GM12872 (cell line): ENCODE measurements at regions not wholly inside any gene's neighbourhood (a gene's known extent, or its start where the extent isn't known, plus 50 kb on each side); places are given as distances from the start of the nearest gene placed in this dataset.

Experiments
- TF ChIP-seq, protein P1 (sequence below): IDR thresholded peaks from 3 replicates; pipeline ENCODE4 v1.5.1; 2011; ENCODE audit warnings: low read depth, mild to moderate bottlenecking, low read length, moderate library complexity; ENCODE audit not compliant: insufficient read depth

DNA sequence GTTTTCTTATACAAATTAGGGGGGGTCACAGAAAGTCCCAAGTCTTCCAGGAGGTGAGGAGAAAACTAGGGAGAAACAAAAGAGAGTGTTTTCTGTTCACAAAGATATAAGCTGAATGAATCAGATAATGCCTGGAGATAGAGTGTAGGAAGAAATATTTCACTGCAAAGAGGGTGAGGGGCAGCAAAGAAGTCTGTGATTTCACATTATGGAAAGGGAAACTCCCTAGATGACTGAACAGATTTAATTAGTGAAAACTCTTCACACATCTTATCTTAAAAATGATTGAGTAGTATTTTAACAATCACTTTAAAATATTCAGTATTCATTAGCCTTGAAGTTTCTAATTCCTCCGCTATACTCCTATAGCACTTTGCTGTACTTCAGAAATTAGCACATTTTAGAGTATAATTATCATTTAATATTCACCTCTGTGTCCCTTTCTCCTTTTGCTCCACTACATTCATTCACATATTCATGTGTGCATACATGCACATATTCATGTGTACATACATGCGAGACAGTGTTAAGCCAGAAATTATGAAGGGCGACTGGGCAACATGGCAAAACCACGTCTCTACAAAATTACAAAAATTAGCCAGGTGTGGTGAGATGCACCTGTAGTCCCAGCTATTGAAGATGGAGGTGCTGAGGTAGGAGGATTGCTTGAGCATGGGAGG lies 332.2 kb downstream of the HTR1A start:
- TF ChIP-seq, protein P1, sequence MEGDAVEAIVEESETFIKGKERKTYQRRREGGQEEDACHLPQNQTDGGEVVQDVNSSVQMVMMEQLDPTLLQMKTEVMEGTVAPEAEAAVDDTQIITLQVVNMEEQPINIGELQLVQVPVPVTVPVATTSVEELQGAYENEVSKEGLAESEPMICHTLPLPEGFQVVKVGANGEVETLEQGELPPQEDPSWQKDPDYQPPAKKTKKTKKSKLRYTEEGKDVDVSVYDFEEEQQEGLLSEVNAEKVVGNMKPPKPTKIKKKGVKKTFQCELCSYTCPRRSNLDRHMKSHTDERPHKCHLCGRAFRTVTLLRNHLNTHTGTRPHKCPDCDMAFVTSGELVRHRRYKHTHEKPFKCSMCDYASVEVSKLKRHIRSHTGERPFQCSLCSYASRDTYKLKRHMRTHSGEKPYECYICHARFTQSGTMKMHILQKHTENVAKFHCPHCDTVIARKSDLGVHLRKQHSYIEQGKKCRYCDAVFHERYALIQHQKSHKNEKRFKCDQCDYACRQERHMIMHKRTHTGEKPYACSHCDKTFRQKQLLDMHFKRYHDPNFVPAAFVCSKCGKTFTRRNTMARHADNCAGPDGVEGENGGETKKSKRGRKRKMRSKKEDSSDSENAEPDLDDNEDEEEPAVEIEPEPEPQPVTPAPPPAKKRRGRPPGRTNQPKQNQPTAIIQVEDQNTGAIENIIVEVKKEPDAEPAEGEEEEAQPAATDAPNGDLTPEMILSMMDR, result no peak

DNA sequence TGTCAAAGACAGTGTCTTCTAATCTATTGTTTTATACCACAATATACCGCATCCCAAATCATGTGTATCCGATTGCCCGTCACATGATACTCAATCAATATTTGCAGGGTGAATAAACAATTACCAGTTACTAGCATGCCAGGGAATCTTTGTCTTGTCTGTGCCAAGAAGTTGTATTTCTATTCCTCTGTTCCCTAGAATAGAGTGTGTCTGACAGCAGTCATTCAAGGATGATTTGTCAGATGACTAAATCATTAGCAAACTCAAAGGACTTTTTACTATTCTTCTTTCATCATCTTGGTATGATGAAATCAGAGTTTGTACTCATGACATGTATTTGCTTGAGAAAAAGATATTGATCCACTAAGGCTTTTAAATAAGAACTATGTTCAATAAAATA lies 348.8 kb downstream of the HTR1A start:
- TF ChIP-seq, protein P1, result no peak

GRCh38 chr5:63603996-63604395 lies 358.2 kb downstream of the HTR1A start:
- TF ChIP-seq, protein P1, result no peak

DNA sequence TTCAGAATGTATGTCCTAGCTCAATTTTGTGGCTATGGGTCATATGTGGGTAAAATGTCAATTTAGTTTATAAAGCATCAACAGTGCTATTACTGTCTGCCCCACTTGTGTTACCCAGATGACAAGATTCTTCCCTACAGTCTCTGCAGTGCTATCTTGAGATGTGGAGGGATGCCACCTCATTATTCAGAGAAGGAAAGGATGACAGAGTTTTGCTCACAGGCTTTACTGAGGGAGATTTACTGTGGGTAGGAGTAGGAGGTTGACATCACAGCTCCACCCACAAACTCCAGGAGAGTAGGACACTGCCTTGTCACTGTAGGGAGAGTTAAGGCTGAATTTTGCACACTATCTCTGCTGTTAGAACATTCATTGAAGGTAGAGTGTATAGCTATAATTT lies 359.3 kb downstream of the HTR1A start:
- TF ChIP-seq, protein P1, result no peak

- TF ChIP-seq, protein P1, result no peak
Observed at GRCh38 chr5:63596254-63596653, 366.0 kb downstream of the HTR1A start.

- TF ChIP-seq, protein P1, result no peak
Observed at GRCh38 chr5:63573380-63573779, 388.9 kb downstream of the HTR1A start.

DNA sequence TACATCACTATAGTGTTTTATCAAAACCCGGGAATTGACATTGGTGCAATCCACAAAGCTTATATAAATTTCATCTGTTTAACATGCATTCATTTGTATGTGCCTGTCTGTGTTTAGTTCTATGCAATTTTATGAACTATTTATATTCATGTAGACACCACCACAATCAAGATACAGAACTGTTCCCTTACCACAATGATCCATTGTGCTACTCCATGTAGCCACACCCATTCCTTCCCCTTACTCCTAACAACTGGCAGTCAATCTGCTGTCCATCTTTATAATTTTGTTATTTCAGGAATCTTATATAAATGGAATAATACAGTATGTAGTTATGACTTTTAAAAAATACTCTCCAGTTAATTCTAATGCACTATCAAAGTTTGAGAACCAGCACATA lies 389.5 kb downstream of the HTR1A start:
- TF ChIP-seq, protein P1, result no peak
